LNCAP (cell line): ENCODE measurements at regions not wholly inside any gene's neighbourhood (a gene's known extent, or its start where the extent isn't known, plus 50 kb on each side); places are given as distances from the start of the nearest gene placed in this dataset.

ENCODE experiments used
- CTCF ChIP-seq: fragments of 450-650 bp; IDR thresholded peaks from 2 replicates; pipeline ENCODE4 v1.5.1; 2017; ENCODE audit warnings: mild to moderate bottlenecking

GRCh38 chr6:10184371-10185227 lies 230.3 kb downstream of the TFAP2A start:
- no peak for TF ChIP-seq CTCF

GRCh38 chr6:10180138-10181074 lies 234.5 kb downstream of the TFAP2A start:
- TF ChIP-seq CTCF = no peak

GRCh38 chr6:10177704-10178103 lies 237.2 kb downstream of the TFAP2A start:
- TF ChIP-seq CTCF = no peak

- no peak for TF ChIP-seq CTCF
Observed at GRCh38 chr6:10175362-10175761, 239.5 kb downstream of the TFAP2A start.

- TF ChIP-seq CTCF = no peak
Observed at GRCh38 chr6:10174761-10175160, 240.1 kb downstream of the TFAP2A start.

DNA sequence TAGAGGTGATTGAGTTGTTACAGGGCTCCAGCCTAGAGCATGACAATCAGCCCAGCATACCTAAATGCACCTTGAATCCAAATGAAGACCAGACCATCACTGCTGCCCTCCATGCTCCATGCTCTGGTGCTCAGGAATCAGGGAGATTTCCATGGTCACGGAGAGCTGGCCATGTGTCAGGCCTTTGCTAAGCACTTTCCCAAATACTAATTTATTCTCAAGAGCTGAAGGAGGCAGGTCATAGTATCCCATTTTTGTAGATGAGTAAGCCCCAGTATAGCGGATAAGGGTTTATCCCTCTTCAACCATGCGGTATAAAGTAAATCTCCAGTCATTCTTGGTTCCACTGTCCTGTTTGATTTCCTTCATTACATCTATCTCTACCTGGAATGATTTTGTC lies 240.8 kb downstream of the TFAP2A start:
- no peak for TF ChIP-seq CTCF

GRCh38 chr6:10170816-10171215 lies 244.1 kb downstream of the TFAP2A start:
- no peak for TF ChIP-seq CTCF
